Endothelial cell of umbilical vein (primary cell): ENCODE measurements at regions not wholly inside any gene's neighbourhood (a gene's known extent, or its start where the extent isn't known, plus 50 kb on each side); places are given as distances from the start of the nearest gene placed in this dataset.

Source experiments
- BruUV-seq: library from RNA; stranded (reverse); fragments of 400-500 nt; replicated peaks from 2 replicates; lab custom pipeline; 2021; lab: Mats Ljungman, UMichigan
- CTCF ChIA-PET: fragments of 300-600, 350-600 bp; sonication (Branson Sonifier 250); formaldehyde crosslinking; loops from one replicate; lab custom pipeline; 2021; ENCODE audit warnings: antibody characterized with exemption, inconsistent platforms; lab: Charles Lee
- POLR2A ChIA-PET: fragments of 300-600, 350-600 bp; sonication (Branson Sonifier 250); formaldehyde crosslinking; loops from one replicate; lab custom pipeline; 2021; ENCODE audit warnings: antibody characterized with exemption, inconsistent platforms; lab: Charles Lee
- DNase-seq: peaks from one replicate; pipeline ENCODE4 v3.0.0-alpha.2; 2011; ENCODE audit warnings: low read depth, low spot score
- FAIRE-seq: peaks from 2 replicates; lab custom pipeline; 2011; peaks lifted over from hg19 to GRCh38; lab: Jason Lieb, UNC
- H2AFZ ChIP-seq: 2 replicates; pipeline ENCODE4 v1.6.0; 2012; ENCODE audit warnings: low read depth, low read length, control low read depth, inconsistent platforms
- H3K27ac ChIP-seq: 2 replicates; pipeline ENCODE4 v1.5.1; 2011; ENCODE audit warnings: low read depth, mild to moderate bottlenecking, control low read depth, low read length, moderate library complexity; ENCODE audit not compliant: insufficient read depth
- H3K27me3 ChIP-seq, 2 experiments: 2 replicates each; pipeline versions ENCODE4 v1.6.0 to v1.6.1; 2011; ENCODE audit warnings: low read length in 2 of 2, mixed read lengths in 1 of 2; ENCODE audit not compliant: control insufficient read depth in 2 of 2, insufficient read depth in 2 of 2
- H3K36me3 ChIP-seq, 2 experiments: 2 replicates in 1 of 2; 3 replicates in 1 of 2; pipeline ENCODE4 v1.5.1; 2011; ENCODE audit warnings: low read length in 2 of 2, mild to moderate bottlenecking in 1 of 2, moderate library complexity in 1 of 2; ENCODE audit not compliant: control insufficient read depth in 2 of 2, insufficient read depth in 2 of 2; ENCODE audit errors: extremely low read depth in 1 of 2
- H3K4me1 ChIP-seq: 3 replicates; pipeline ENCODE4 v1.5.1; 2011; ENCODE audit warnings: mild to moderate bottlenecking, low read length; ENCODE audit not compliant: control insufficient read depth, insufficient read depth; ENCODE audit errors: extremely low read depth
- H3K4me2 ChIP-seq: 2 replicates; pipeline ENCODE4 v1.6.1; 2011; ENCODE audit warnings: low read length, control low read depth, mixed read lengths; ENCODE audit not compliant: insufficient read depth
- H3K4me3 ChIP-seq, 3 experiments: fragments of 200-600 bp in 1 of 3; sonication (generic), shearing (Covaris generic) in 1 of 3; replicated peaks in 1 of 3; 2 replicates each; pipeline ENCODE4 v1.5.1; 2011 to 2016; ENCODE audit warnings: control low read depth in 3 of 3, low read length in 3 of 3, mild to moderate bottlenecking in 2 of 3, inconsistent platforms in 1 of 3, low read depth in 1 of 3, moderate library complexity in 1 of 3; ENCODE audit not compliant: insufficient read depth in 1 of 3
- H3K79me2 ChIP-seq: 2 replicates; pipeline ENCODE4 v1.6.0; 2012; ENCODE audit warnings: low read length, inconsistent platforms; ENCODE audit not compliant: control insufficient read depth, insufficient read depth
- H3K9ac ChIP-seq: replicated peaks from 2 replicates; pipeline ENCODE3; 2011; ENCODE audit warnings: low read length, control low read depth; ENCODE audit not compliant: insufficient read depth; ENCODE audit errors: extremely low read depth
- H3K9me1 ChIP-seq: replicated peaks from 3 replicates; pipeline ENCODE4 v1.6.0; 2011; ENCODE audit warnings: mild to moderate bottlenecking, low read length; ENCODE audit not compliant: control insufficient read depth, insufficient read depth; ENCODE audit errors: extremely low read depth
- H3K9me3 ChIP-seq: replicated peaks from 2 replicates; pipeline ENCODE4 v1.5.1; 2012; ENCODE audit warnings: low read length, inconsistent platforms; ENCODE audit not compliant: control insufficient read depth, insufficient read depth
- H4K20me1 ChIP-seq: replicated peaks from 2 replicates; pipeline ENCODE3; 2011; ENCODE audit warnings: mild to moderate bottlenecking, low read length; ENCODE audit not compliant: control insufficient read depth, insufficient read depth; ENCODE audit errors: extremely low read depth
- CTCF ChIP-seq, 2 donors: IDR thresholded peaks; 1 replicate in 1 of 2; 2 replicates in 1 of 2; pipeline ENCODE4 v1.5.1; 2011; ENCODE audit warnings: low read length in 2 of 2, mild to moderate bottlenecking in 2 of 2, moderate library complexity in 2 of 2, control low read depth in 1 of 2, inconsistent platforms in 1 of 2, low read depth in 1 of 2; ENCODE audit not compliant: insufficient read depth in 1 of 2; ENCODE audit errors: extremely low read depth in 1 of 2
- EZH2 ChIP-seq: IDR thresholded peaks from 2 replicates; pipeline ENCODE4 v1.6.1; 2012; ENCODE audit warnings: borderline replicate concordance, low read depth, mild to moderate bottlenecking, moderate library complexity, low read length, inconsistent platforms; ENCODE audit not compliant: severe bottlenecking
- FOS ChIP-seq: IDR thresholded peaks from 2 replicates; pipeline ENCODE4 v1.6.1; 2011; ENCODE audit warnings: mild to moderate bottlenecking, low read length, moderate library complexity, borderline replicate concordance; ENCODE audit not compliant: insufficient read depth
- GATA2 ChIP-seq: IDR thresholded peaks from 2 replicates; pipeline ENCODE4 v1.7.0; 2011; ENCODE audit warnings: low read depth, mild to moderate bottlenecking, moderate library complexity, mixed read lengths, low read length; ENCODE audit not compliant: insufficient read length, insufficient read depth
- JUN ChIP-seq: IDR thresholded peaks from 2 replicates; pipeline ENCODE4 v1.6.1; 2011; ENCODE audit warnings: borderline replicate concordance, low read depth; ENCODE audit not compliant: insufficient read length, insufficient read depth
- MAX ChIP-seq: IDR thresholded peaks from 2 replicates; pipeline ENCODE4 v1.6.1; 2011; ENCODE audit not compliant: insufficient read depth, insufficient read length
- MYC ChIP-seq: IDR thresholded peaks from one replicate; pipeline ENCODE4 v1.6.1; 2011; ENCODE audit warnings: mild to moderate bottlenecking, low read depth, low read length
- POLR2A ChIP-seq: IDR thresholded peaks from 2 replicates; pipeline ENCODE4 v1.6.1; 2012; ENCODE audit warnings: low read depth, mild to moderate bottlenecking, control low read depth, low read length
- POLR2AphosphoS5 ChIP-seq: IDR thresholded peaks from 2 replicates; pipeline ENCODE4 v1.6.1; 2012; ENCODE audit warnings: low read depth, mild to moderate bottlenecking, control low read depth, low read length, moderate library complexity; ENCODE audit not compliant: insufficient read depth
- dilution Hi-C: fragments of 300-500 bp; cut with MboI; formaldehyde crosslinking; loops from one replicate; pipeline ENCODE4 v1.15.0; 2019; ENCODE audit warnings: low sequenced_read_pairs; ENCODE audit not compliant: extremely low pct_ligation_motif_present
- intact Hi-C: fragments of 100-400 bp; cut with micrococcal nuclease; formaldehyde crosslinking; loops from one replicate; pipeline ENCODE4 v1.10.0; 2022

GRCh38 chr2:120554625-120555032 lies 181.0 kb upstream of the GLI2 start:
- no peaks in the 10 kb centered on the region for H3K36me3 ChIP-seq
- no peak overlapping the region for H3K4me3 ChIP-seq
- BruUV-seq, result no TSS peak
- no peak for TF ChIP-seq MYC
- TF ChIP-seq EZH2, result no peak
- TF ChIP-seq CTCF (IDR thresholded peaks at IDR 0.05; ENCODE audit: extremely low read depth in 1 of 2, insufficient read depth in 1 of 2, low read depth in 1 of 2, low read length in 2 of 2), result no peak
- TF ChIP-seq FOS, result no peak
- no peak for TF ChIP-seq JUN
- no peak for TF ChIP-seq POLR2AphosphoS5
- no peak for TF ChIP-seq MAX
- TF ChIP-seq GATA2, result no peak
- no peak for TF ChIP-seq POLR2A
- H3K27ac ChIP-seq, result no peak overlapping the region
- ChIA-PET CTCF (interaction anchor here (4.0 kb wide), 1 partner anchor 212 kb away, joined by 63 read pairs; no protein-coding TSS in a partner anchor), POLR2A (no interaction called here)
- DNase-seq (no peak), FAIRE-seq (no peak)
- no peak overlapping the region for H3K9ac ChIP-seq
- H3K9me1 ChIP-seq, result no peaks in the 10 kb centered on the region
- H3K9me3 ChIP-seq, result no peaks in the 10 kb centered on the region
- intact Hi-C loops, result loop anchor here (10.0 kb wide), 1 partner anchor 300 kb away; the partner anchor contains the start of gene RALB
- dilution Hi-C loops, result no loop called here
- H3K79me2 ChIP-seq, result no peaks in the 10 kb centered on the region
- no peak overlapping the region for H2AFZ ChIP-seq
- peaks cover 15 to 17% of the 10 kb centered on the region in 2 experiments for H3K27me3 ChIP-seq
- no peak overlapping the region for H3K4me2 ChIP-seq
- H3K4me1 ChIP-seq, result peaks cover 13% of the 10 kb centered on the region
- no peaks in the 10 kb centered on the region for H4K20me1 ChIP-seq
